ENCODE measurements at regions not wholly inside any gene's neighbourhood (a gene's known extent, or its start where the extent isn't known, plus 50 kb on each side); places are given as distances from the start of the nearest gene placed in this dataset.

DNA sequence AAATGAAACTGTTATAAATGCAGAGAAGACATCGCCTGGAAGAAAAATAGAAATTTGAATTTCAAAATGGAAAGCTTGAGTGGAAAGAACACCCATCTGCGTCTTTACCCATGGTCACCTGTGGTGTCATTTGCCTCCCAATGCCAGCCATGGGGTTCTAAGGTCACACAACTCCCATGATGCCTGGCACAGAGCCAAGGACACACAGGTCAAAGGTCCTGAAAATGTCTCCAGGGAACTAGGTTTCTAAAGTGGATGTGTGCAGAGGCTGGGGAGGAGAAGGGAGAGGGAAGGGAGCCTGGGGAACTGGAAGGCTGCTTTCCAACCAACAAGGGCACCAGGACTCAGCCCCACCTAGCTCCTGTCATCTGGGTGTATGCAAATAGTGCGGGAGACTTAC lies 724.0 kb upstream of the TMEM132C start:
- TF ChIP-seq CTCF (IDR thresholded peaks at IDR 0.05; ENCODE audit: unreplicated experiment), result no peak
- Mint-ChIP-seq H3K27ac (ENCODE audit: unreplicated experiment) (no peak overlapping the region), H3K9me3 (ENCODE audit: low read depth, unreplicated experiment) (peaks cover 17% of the 10 kb centered on the region), H3K4me1 (ENCODE audit: low read depth, unreplicated experiment) (no peaks in the 10 kb centered on the region), H3K27me3 (ENCODE audit: unreplicated experiment) (no peaks in the 10 kb centered on the region), H3K4me3 (ENCODE audit: low read depth, unreplicated experiment) (no peak overlapping the region), H3K36me3 (ENCODE audit: insufficient read depth, unreplicated experiment) (peaks cover 4% of the 10 kb centered on the region)
- intact Hi-C loops (cut with micrococcal nuclease; ENCODE audit: unreplicated experiment), result no loop called here
- CTCF ChIA-PET, result no interaction called here
- DNase-seq, result no peak
- BruUV-seq (replicated peaks), result no TSS peak

DNA sequence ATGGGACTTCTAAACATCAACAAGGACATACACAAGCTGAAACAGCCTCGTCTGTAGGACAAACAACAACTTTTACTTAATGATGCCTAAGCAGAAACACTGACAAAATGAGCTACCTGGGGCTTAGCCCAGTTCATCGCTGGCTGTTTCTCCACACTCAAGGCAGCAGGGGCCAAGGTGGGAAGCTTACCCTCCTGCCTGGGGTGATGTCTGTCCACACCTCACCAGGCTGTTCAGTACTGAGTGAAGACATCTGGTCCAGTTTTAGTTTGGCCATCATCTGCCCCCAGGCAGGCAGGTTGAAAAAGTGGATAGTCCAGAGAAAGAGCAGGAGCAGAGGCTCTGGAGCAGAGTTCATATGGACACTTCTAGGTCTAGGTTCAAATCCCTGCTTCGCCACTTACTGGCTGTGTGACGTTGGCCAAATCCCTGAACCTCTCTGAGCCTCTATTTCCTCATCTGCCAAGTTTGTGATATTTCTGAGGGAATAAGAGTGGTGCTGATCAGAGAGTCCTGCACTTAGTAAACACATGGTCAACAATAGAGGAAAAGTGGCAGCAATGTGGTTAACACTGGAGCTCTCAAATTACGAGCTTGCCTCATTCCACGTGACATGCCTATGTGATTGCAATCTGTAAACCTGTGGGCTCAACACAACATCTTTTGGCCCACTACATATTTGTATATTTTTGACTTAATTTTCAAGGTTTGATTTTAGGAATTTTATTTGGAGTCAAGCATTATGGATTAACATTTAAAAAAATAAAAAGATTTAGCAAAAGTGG lies 720.1 kb upstream of the TMEM132C start:
- no peaks in the 10 kb centered on the region for H3K4me1 Mint-ChIP-seq (ENCODE audit: low read depth, unreplicated experiment)
- BruUV-seq (replicated peaks), result no TSS peak

DNA sequence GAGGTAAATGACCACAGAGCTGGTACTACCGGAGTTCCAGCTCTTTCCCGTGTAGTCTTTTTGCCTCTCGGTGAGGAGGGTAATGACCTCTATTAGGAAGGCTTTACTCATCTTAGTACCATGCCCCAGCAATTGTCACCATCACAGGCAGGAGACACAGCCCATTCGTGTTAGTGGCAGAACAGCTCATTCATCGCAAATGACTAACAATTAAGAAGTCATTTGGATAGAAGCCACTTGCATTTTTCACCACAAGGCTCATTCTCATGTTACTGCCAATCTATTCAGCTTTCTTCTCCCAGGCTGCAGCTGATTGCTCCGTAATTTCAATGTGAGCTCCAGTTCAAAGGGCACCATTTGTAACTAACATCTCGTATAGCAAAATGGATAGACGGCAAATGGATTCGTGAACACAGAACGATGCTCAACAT lies 718.8 kb upstream of the TMEM132C start:
- Mint-ChIP-seq H3K36me3 (ENCODE audit: insufficient read depth, unreplicated experiment) (peaks cover 4% of the 10 kb centered on the region), H3K27me3 (ENCODE audit: unreplicated experiment) (no peaks in the 10 kb centered on the region), H3K4me3 (ENCODE audit: low read depth, unreplicated experiment) (no peak overlapping the region), H3K27ac (ENCODE audit: unreplicated experiment) (no peak overlapping the region), H3K4me1 (ENCODE audit: low read depth, unreplicated experiment) (no peaks in the 10 kb centered on the region), H3K9me3 (ENCODE audit: low read depth, unreplicated experiment) (peaks cover 19% of the 10 kb centered on the region)
- CTCF ChIA-PET, result no interaction called here
- BruUV-seq (replicated peaks), result no TSS peak
- no peak for TF ChIP-seq CTCF (IDR thresholded peaks at IDR 0.05; ENCODE audit: unreplicated experiment)
- DNase-seq, result no peak
- intact Hi-C loops (cut with micrococcal nuclease; ENCODE audit: unreplicated experiment), result no loop called here

More for the DNA sequence above, 720.1 kb upstream of the TMEM132C start:
- intact Hi-C loops (cut with micrococcal nuclease; ENCODE audit: unreplicated experiment), result no loop called here
- H3K27ac Mint-ChIP-seq (ENCODE audit: unreplicated experiment), result no peak overlapping the region
- H3K4me3 Mint-ChIP-seq (ENCODE audit: low read depth, unreplicated experiment), result no peak overlapping the region
- no peaks in the 10 kb centered on the region for H3K27me3 Mint-ChIP-seq (ENCODE audit: unreplicated experiment)
- peaks cover 4% of the 10 kb centered on the region for H3K36me3 Mint-ChIP-seq (ENCODE audit: insufficient read depth, unreplicated experiment)
- no peak for DNase-seq
- no peak for TF ChIP-seq CTCF (IDR thresholded peaks at IDR 0.05; ENCODE audit: unreplicated experiment)
- H3K9me3 Mint-ChIP-seq (ENCODE audit: low read depth, unreplicated experiment), result peaks cover 18% of the 10 kb centered on the region
- CTCF ChIA-PET, result interaction anchor here (0.6 kb wide), 1 partner anchor 73 kb away, joined by 3 read pairs; no protein-coding TSS in a partner anchor

DNA sequence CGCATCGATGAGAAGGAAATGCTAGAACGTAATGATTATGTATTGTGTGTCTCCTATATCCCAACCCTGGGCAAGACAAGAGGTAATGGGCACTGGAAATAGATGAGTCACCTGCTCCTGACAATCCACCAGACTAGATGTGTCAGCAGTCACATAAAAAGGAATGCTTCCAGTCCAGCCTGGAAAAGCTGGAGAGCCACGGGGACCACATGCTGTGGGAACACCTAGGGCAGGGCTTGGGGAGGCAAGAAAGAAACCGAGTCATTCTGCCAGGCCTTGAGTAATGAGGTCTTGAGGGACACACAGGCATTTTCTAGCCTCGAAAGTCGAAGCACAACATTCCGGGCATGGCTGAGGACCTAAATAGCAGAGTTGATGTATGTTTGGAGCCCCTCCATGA lies 716.7 kb upstream of the TMEM132C start:
- H3K4me1 Mint-ChIP-seq (ENCODE audit: low read depth, unreplicated experiment), result no peaks in the 10 kb centered on the region
- CTCF ChIA-PET, result no interaction called here
- H3K9me3 Mint-ChIP-seq (ENCODE audit: low read depth, unreplicated experiment), result peaks cover 14% of the 10 kb centered on the region
- H3K27ac Mint-ChIP-seq (ENCODE audit: unreplicated experiment), result no peak overlapping the region
- no TSS peak for BruUV-seq (replicated peaks)
- H3K36me3 Mint-ChIP-seq (ENCODE audit: insufficient read depth, unreplicated experiment), result no peaks in the 10 kb centered on the region
- intact Hi-C loops (cut with micrococcal nuclease; ENCODE audit: unreplicated experiment), result no loop called here
- DNase-seq, result no peak
- H3K4me3 Mint-ChIP-seq (ENCODE audit: low read depth, unreplicated experiment), result no peak overlapping the region
- H3K27me3 Mint-ChIP-seq (ENCODE audit: unreplicated experiment), result no peaks in the 10 kb centered on the region
- TF ChIP-seq CTCF (IDR thresholded peaks at IDR 0.05; ENCODE audit: unreplicated experiment), result no peak
